A549 (cell line): ENCODE measurements at regions not wholly inside any gene's neighbourhood (a gene's known extent, or its start where the extent isn't known, plus 50 kb on each side); places are given as distances from the start of the nearest gene placed in this dataset.

Source experiments
- ATAC-seq, 2 experiments: fragments of 200-7000 bp in 1 of 2; fragments of >200 bp in 1 of 2; cut with Nextera tagmentation in 1 of 2; cut with Tn5 transposase in 1 of 2; 3 replicates each; pipeline versions ENCODE4 v1.8.0 to v1.9.1; 2018 to 2020; ENCODE audit warnings: mild to moderate bottlenecking in 1 of 2, moderate library complexity in 1 of 2
- CTCF ChIA-PET: fragments of 300-600 bp; sonication (Branson Sonifier 250); formaldehyde crosslinking; extraction: SDS; loops from one replicate; lab custom pipeline; 2021; ENCODE audit warnings: antibody characterized with exemption, inconsistent platforms; lab: Yijun Ruan, JAX
- POLR2A ChIA-PET: fragments of 350-600 bp; formaldehyde crosslinking; extraction: SDS; loops from one replicate; lab custom pipeline; 2021; ENCODE audit warnings: antibody characterized with exemption, inconsistent platforms; lab: Yijun Ruan, JAX
- DNase-seq, 2 experiments: peaks; one replicate each; pipeline versions ENCODE4 v3.0.0 to v3.0.0-alpha.2; 2011 to 2016; ENCODE audit warnings: low read depth in 1 of 2, low spot score in 1 of 2
- FAIRE-seq: peaks from 2 replicates; lab custom pipeline; 2011; peaks lifted over from hg19 to GRCh38; lab: Jason Lieb, UNC
- H3K27ac ChIP-seq, 2 experiments: fragments of >200 bp; sonication (Bioruptor Twin); formaldehyde crosslinking; 3 replicates each; pipeline ENCODE4 v1.5.1; 2016 to 2017
- H3K4me1 ChIP-seq: fragments of >200 bp; sonication (Bioruptor Twin); formaldehyde crosslinking; 3 replicates; pipeline ENCODE4 v1.6.1; 2016
- H3K4me2 ChIP-seq: fragments of >200 bp; sonication (Bioruptor Twin); formaldehyde crosslinking; 3 replicates; pipeline ENCODE4 v1.6.1; 2016
- H3K4me3 ChIP-seq: fragments of >200 bp; sonication (Bioruptor Twin); formaldehyde crosslinking; 3 replicates; pipeline ENCODE4 v1.5.1; 2016
- H3K9me3 ChIP-seq: fragments of >200 bp; sonication (Bioruptor Twin); formaldehyde crosslinking; 3 replicates; pipeline ENCODE4 v1.6.1; 2016
- CEBPB ChIP-seq, 2 experiments: fragments of >200 bp in 1 of 2; sonication (Bioruptor Twin) in 1 of 2; formaldehyde crosslinking in 1 of 2; IDR thresholded peaks; 2 replicates each; pipeline ENCODE4 v1.6.1; 2012 to 2016
- EHMT2 ChIP-seq: fragments of 200-600 bp; sonication (generic); IDR thresholded peaks from 2 replicates; pipeline ENCODE4 v1.6.1; 2016; ENCODE audit warnings: antibody characterized with exemption, low read depth, mild to moderate bottlenecking, moderate library complexity
- ESRRA ChIP-seq: fragments of 150-350 bp; IDR thresholded peaks from 2 replicates; pipeline ENCODE4 v1.6.1; 2014; ENCODE audit warnings: mild to moderate bottlenecking, low read length, borderline replicate concordance
- FOSB ChIP-seq: fragments of 250-450 bp; sonication (Bioruptor Pico); IDR thresholded peaks from 2 replicates; pipeline ENCODE4 v1.5.0; 2020; ENCODE audit warnings: mild to moderate bottlenecking, moderate library complexity
- FOSL2 ChIP-seq, 2 experiments: fragments of 450-650 bp in 1 of 2; fragments of >200 bp in 1 of 2; sonication (Bioruptor Twin) in 1 of 2; formaldehyde crosslinking; IDR thresholded peaks; 2 replicates each; pipeline versions ENCODE4 v1.5.0 to v1.6.1; 2016 to 2020; ENCODE audit warnings: mild to moderate bottlenecking in 1 of 2, moderate library complexity in 1 of 2
- GATA3 ChIP-seq: IDR thresholded peaks from 2 replicates; pipeline ENCODE4 v1.6.1; 2012; ENCODE audit warnings: borderline replicate concordance
- HES2 ChIP-seq: fragments of >200 bp; sonication (Bioruptor Twin); formaldehyde crosslinking; IDR thresholded peaks from 2 replicates; pipeline ENCODE4 v1.6.1; 2016
- HOXB5 ChIP-seq: fragments of 250-450 bp; sonication (Bioruptor Pico); IDR thresholded peaks from 2 replicates; pipeline ENCODE4 v1.5.0; 2020; ENCODE audit warnings: mild to moderate bottlenecking, moderate library complexity
- MAFK ChIP-seq: fragments of 450-650 bp; IDR thresholded peaks from 2 replicates; pipeline ENCODE4 v1.6.1; 2014; ENCODE audit not compliant: partially characterized antibody
- MAZ ChIP-seq: fragments of 150-350 bp; IDR thresholded peaks from 2 replicates; pipeline ENCODE4 v1.6.1; 2014; ENCODE audit warnings: antibody characterized with exemption, low read depth, low read length, borderline replicate concordance
- NPAS2 ChIP-seq: fragments of 250-450 bp; sonication (Bioruptor Pico); IDR thresholded peaks from 2 replicates; pipeline ENCODE4 v1.8.0; 2022; ENCODE audit warnings: mild to moderate bottlenecking, moderate library complexity, borderline replicate concordance
- POLR2A ChIP-seq: IDR thresholded peaks from 2 replicates; pipeline ENCODE4 v1.6.1; 2012; ENCODE audit warnings: mild to moderate bottlenecking, low read length
- RAD21 ChIP-seq, 2 experiments: fragments of >200 bp in 1 of 2; sonication (Bioruptor Twin) in 1 of 2; formaldehyde crosslinking in 1 of 2; IDR thresholded peaks in 1 of 2; conservative IDR thresholded peaks in 1 of 2; 2 replicates in 1 of 2; 3 replicates in 1 of 2; pipeline ENCODE4 v1.6.1; 2012 to 2018; ENCODE audit warnings: inconsistent platforms in 1 of 2
- SMC3 ChIP-seq: fragments of >200 bp; sonication (Bioruptor Twin); formaldehyde crosslinking; IDR thresholded peaks from 3 replicates; pipeline ENCODE4 v1.6.1; 2018; ENCODE audit warnings: inconsistent platforms
- TFCP2L1 ChIP-seq: fragments of 250-450 bp; sonication (Bioruptor Pico); IDR thresholded peaks from 2 replicates; pipeline ENCODE4 v1.5.0; 2021; ENCODE audit warnings: mild to moderate bottlenecking
- WGBS: methylation state at CpG from one replicate; pipeline ENCODE4 v1.1.6; 2017; ENCODE audit errors: missing lambda C conversion rate; 5-methylcytosine and 5-hydroxymethylcytosine counted together
- TF ChIP-seq, protein P1 (sequence below): fragments of >200 bp; sonication (Bioruptor Twin); formaldehyde crosslinking; IDR thresholded peaks from 3 replicates; pipeline ENCODE4 v1.5.1; 2016
- TF ChIP-seq, protein P2 (sequence below): IDR thresholded peaks from 2 replicates; pipeline ENCODE4 v1.6.1; 2012

- TF ChIP-seq, protein P1, sequence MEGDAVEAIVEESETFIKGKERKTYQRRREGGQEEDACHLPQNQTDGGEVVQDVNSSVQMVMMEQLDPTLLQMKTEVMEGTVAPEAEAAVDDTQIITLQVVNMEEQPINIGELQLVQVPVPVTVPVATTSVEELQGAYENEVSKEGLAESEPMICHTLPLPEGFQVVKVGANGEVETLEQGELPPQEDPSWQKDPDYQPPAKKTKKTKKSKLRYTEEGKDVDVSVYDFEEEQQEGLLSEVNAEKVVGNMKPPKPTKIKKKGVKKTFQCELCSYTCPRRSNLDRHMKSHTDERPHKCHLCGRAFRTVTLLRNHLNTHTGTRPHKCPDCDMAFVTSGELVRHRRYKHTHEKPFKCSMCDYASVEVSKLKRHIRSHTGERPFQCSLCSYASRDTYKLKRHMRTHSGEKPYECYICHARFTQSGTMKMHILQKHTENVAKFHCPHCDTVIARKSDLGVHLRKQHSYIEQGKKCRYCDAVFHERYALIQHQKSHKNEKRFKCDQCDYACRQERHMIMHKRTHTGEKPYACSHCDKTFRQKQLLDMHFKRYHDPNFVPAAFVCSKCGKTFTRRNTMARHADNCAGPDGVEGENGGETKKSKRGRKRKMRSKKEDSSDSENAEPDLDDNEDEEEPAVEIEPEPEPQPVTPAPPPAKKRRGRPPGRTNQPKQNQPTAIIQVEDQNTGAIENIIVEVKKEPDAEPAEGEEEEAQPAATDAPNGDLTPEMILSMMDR = no peak
- TF ChIP-seq MAZ (no peak), EHMT2 (no peak), NPAS2 (no peak), TFCP2L1 (no peak), GATA3 (no peak)
- TF ChIP-seq, protein P2, sequence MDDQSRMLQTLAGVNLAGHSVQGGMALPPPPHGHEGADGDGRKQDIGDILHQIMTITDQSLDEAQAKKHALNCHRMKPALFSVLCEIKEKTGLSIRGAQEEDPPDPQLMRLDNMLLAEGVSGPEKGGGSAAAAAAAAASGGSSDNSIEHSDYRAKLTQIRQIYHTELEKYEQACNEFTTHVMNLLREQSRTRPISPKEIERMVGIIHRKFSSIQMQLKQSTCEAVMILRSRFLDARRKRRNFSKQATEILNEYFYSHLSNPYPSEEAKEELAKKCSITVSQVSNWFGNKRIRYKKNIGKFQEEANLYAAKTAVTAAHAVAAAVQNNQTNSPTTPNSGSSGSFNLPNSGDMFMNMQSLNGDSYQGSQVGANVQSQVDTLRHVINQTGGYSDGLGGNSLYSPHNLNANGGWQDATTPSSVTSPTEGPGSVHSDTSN = no peak
Measured at GRCh38 chr3:40608091-40608490, 83.3 kb downstream of the ZNF621 start (continued).

DNA sequence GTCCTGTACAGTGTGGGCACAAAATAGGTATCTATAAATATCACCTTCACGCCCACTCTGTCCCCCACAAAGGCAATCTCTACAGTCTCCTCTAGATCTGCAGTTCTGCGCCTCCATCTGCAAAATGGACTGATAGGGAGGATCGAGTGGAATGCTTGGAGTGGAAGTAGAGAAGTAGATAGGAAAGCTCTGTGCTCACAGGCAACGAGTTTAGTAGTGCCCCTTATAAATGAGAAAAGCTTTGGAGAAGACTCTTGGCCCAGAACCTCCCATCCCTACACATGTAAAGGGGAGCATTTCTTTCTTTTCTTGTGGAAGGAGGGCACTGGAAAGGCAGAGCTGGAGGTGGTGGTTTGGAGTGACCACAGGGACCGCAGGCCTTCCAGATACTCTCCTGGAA lies 88.5 kb downstream of the ZNF621 start:
- H3K9me3 ChIP-seq = no peaks in the 10 kb centered on the region
- no peak overlapping the region for H3K4me3 ChIP-seq
- H3K4me1 ChIP-seq = no peaks in the 10 kb centered on the region
- 44% methylated on average over 5 of the region's 5 CpGs for WGBS
- ATAC-seq = no peak
- ChIA-PET CTCF (no interaction called here), POLR2A (no interaction called here)
- no peak overlapping the region for H3K4me2 ChIP-seq
- TF ChIP-seq MAZ = no peak
- TF ChIP-seq ESRRA = no peak
- TF ChIP-seq CEBPB (IDR thresholded peaks at IDR 0.05) = no peak
- no peak for TF ChIP-seq HES2
- TF ChIP-seq HOXB5 (CRISPR knock-in tag) = no peak
- no peak for TF ChIP-seq POLR2A
- no peak for TF ChIP-seq SMC3
- TF ChIP-seq FOSL2 (IDR thresholded peaks at IDR 0.05) = no peak
- TF ChIP-seq FOSL2 (CRISPR knock-in tag; IDR thresholded peaks at IDR 0.05) = no peak
- H3K27ac ChIP-seq = no peak overlapping the region
- no peak for FAIRE-seq
- DNase-seq = no peak

- ChIA-PET POLR2A (no interaction called here), CTCF (no interaction called here)
- Histone ChIP-seq H3K4me1 (no peaks in the 10 kb centered on the region), H3K9me3 (no peaks in the 10 kb centered on the region), H3K4me2 (no peak overlapping the region), H3K27ac (no peak overlapping the region), H3K4me3 (no peak overlapping the region)
- no peak for DNase-seq
- WGBS = 70% methylated on average over 28 of the region's 33 CpGs
- TF ChIP-seq MAFK (no peak), RAD21 (conservative IDR thresholded peaks at IDR 0.05 in 1 of 2, IDR thresholded peaks at IDR 0.05 in 1 of 2) (no peak), FOSB (CRISPR knock-in tag) (no peak)
- TF ChIP-seq, protein P1 = no peak
- no peak for FAIRE-seq
- no peak for ATAC-seq
Measured at GRCh38 chr3:40615110-40615915, 90.6 kb downstream of the ZNF621 start.
